ENCODE measurements at regions not wholly inside any gene's neighbourhood (a gene's known extent, or its start where the extent isn't known, plus 50 kb on each side); places are given as distances from the start of the nearest gene placed in this dataset.

DNA sequence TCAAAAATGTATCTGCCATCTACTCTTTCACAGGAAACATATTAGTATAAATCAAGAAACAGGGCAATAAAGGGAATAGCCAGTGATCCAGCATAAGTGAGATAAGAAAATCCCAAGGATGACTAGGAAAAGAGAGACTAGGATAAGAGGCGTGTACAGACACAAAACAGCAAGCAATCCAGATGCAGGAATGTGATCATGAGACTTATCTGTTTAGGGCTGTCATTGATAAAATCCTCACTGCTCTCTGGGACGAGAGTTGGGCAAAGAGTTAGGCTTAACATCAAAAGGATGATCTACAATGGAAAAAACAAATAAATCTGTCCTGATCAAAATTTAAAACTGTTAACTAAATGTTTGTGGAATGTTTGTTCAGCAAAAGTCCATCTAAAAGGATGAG, 1156.8 kb upstream of the C9orf72 start:
- H4K20me1 ChIP-seq (ENCODE audit: insufficient read depth) = no peaks in the 10 kb centered on the region
- H3K27me3 ChIP-seq (ENCODE audit: insufficient read depth, low read length) = no peaks in the 10 kb centered on the region
- H3K79me2 ChIP-seq (ENCODE audit: insufficient read depth, low read length) = no peaks in the 10 kb centered on the region
- H3K9me3 ChIP-seq (ENCODE audit: control insufficient read depth in 1 of 2, insufficient read depth in 1 of 2, low read depth in 1 of 2, low read length in 2 of 2) = no peaks in the 10 kb centered on the region
- ChIA-PET POLR2A (no interaction called here), RAD21 (ENCODE audit: low non-redundant PET in 1 of 2, low total read pairs in 2 of 2, uncharacterized antibody in 2 of 2, unreplicated experiment in 2 of 2) (no interaction called here), CTCF (no interaction called here)
- H3K4me3 ChIP-seq (replicated peaks in 1 of 2; ENCODE audit: low read depth in 1 of 2, low read length in 2 of 2) = no peak overlapping the region
- no peak for ATAC-seq
- no peaks in the 10 kb centered on the region for H3K36me3 ChIP-seq (ENCODE audit: control insufficient read depth in 1 of 2, insufficient read depth in 2 of 2, low read length in 2 of 2)
- H3K27ac ChIP-seq (ENCODE audit: low read depth, low read length) = no peak overlapping the region
- H2AFZ ChIP-seq (ENCODE audit: low read depth, low read length, poor library complexity, severe bottlenecking) = no peak overlapping the region
- H3K4me1 ChIP-seq (ENCODE audit: control insufficient read depth in 1 of 2, insufficient read depth in 2 of 2, low read length in 2 of 2) = no peaks in the 10 kb centered on the region
- no TSS peak for BruUV-seq (replicated peaks)
- DNase-seq (ENCODE audit: low read depth, low spot score) = no peak
- TF ChIP-seq, protein P1, sequence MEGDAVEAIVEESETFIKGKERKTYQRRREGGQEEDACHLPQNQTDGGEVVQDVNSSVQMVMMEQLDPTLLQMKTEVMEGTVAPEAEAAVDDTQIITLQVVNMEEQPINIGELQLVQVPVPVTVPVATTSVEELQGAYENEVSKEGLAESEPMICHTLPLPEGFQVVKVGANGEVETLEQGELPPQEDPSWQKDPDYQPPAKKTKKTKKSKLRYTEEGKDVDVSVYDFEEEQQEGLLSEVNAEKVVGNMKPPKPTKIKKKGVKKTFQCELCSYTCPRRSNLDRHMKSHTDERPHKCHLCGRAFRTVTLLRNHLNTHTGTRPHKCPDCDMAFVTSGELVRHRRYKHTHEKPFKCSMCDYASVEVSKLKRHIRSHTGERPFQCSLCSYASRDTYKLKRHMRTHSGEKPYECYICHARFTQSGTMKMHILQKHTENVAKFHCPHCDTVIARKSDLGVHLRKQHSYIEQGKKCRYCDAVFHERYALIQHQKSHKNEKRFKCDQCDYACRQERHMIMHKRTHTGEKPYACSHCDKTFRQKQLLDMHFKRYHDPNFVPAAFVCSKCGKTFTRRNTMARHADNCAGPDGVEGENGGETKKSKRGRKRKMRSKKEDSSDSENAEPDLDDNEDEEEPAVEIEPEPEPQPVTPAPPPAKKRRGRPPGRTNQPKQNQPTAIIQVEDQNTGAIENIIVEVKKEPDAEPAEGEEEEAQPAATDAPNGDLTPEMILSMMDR (IDR thresholded peaks at IDR 0.05 in 2 of 3, conservative IDR thresholded peaks at IDR 0.05 in 1 of 3; ENCODE audit: borderline replicate concordance in 1 of 3, insufficient read depth in 1 of 3, low read depth in 2 of 3, low read length in 2 of 3) = no peak
- TF ChIP-seq, protein P2, sequence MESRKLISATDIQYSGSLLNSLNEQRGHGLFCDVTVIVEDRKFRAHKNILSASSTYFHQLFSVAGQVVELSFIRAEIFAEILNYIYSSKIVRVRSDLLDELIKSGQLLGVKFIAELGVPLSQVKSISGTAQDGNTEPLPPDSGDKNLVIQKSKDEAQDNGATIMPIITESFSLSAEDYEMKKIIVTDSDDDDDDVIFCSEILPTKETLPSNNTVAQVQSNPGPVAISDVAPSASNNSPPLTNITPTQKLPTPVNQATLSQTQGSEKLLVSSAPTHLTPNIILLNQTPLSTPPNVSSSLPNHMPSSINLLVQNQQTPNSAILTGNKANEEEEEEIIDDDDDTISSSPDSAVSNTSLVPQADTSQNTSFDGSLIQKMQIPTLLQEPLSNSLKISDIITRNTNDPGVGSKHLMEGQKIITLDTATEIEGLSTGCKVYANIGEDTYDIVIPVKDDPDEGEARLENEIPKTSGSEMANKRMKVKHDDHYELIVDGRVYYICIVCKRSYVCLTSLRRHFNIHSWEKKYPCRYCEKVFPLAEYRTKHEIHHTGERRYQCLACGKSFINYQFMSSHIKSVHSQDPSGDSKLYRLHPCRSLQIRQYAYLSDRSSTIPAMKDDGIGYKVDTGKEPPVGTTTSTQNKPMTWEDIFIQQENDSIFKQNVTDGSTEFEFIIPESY (IDR thresholded peaks at IDR 0.05; ENCODE audit: extremely low read depth, insufficient replicate concordance, low read length) = no peak
- TF ChIP-seq ZNF274 (IDR thresholded peaks at IDR 0.05; ENCODE audit: low read depth, low read length) (no peak), CEBPB (IDR thresholded peaks at IDR 0.05; ENCODE audit: low read depth) (no peak)
- intact Hi-C loops (cut with micrococcal nuclease) = loop anchor here (10.0 kb wide), 1 partner anchor 55 kb away; no protein-coding TSS in a partner anchor
- no peak overlapping the region for H3K4me2 ChIP-seq (ENCODE audit: low read length)
- no peak overlapping the region for H3K9ac ChIP-seq (ENCODE audit: low read length)
- H3K9me2 ChIP-seq (ENCODE audit: insufficient read depth) = no peaks in the 10 kb centered on the region
